SK-N-MC (cell line): ENCODE measurements at regions not wholly inside any gene's neighbourhood (a gene's known extent, or its start where the extent isn't known, plus 50 kb on each side); places are given as distances from the start of the nearest gene placed in this dataset.

Experiments used
- DNase-seq: peaks from one replicate; pipeline ENCODE4 v3.0.0-alpha.2; 2011; ENCODE audit warnings: low read depth, low spot score
- H3K27ac ChIP-seq: fragments of 200-600 bp; sonication (generic); 2 replicates; pipeline ENCODE4 v1.5.1; 2016; ENCODE audit warnings: mixed run types
- H3K36me3 ChIP-seq: fragments of 200-600 bp; sonication (generic); 2 replicates; pipeline ENCODE4 v1.6.1; 2017; ENCODE audit warnings: antibody characterized with exemption, low read length, mixed read lengths; ENCODE audit not compliant: insufficient read depth
- H3K4me3 ChIP-seq: fragments of 200-600 bp; sonication (generic); 2 replicates; pipeline ENCODE4 v1.5.1; 2016
- H3K9ac ChIP-seq: fragments of 200-600 bp; sonication (generic); 2 replicates; pipeline ENCODE4 v1.8.0; 2017; ENCODE audit warnings: mixed run types, mixed read lengths; ENCODE audit not compliant: insufficient read length
- H3K9me3 ChIP-seq: fragments of 200-600 bp; sonication (generic); 2 replicates; pipeline ENCODE4 v1.6.1; 2017; ENCODE audit warnings: low read depth, mild to moderate bottlenecking, antibody characterized with exemption, low read length, moderate library complexity, mixed read lengths
- EZH2 ChIP-seq: fragments of 200-600 bp; sonication (generic); IDR thresholded peaks from one replicate; pipeline ENCODE4 v1.6.1; 2017; ENCODE audit warnings: antibody characterized with exemption
- FOXP2 ChIP-seq: optimal IDR thresholded peaks from 2 replicates; pipeline ENCODE3; 2011; ENCODE audit warnings: mild to moderate bottlenecking, moderate library complexity; ENCODE audit not compliant: insufficient read depth; ENCODE audit errors: extremely low read length, control extremely low read depth
- POLR2AphosphoS5 ChIP-seq: IDR thresholded peaks from 2 replicates; pipeline ENCODE4 v1.6.1; 2012; ENCODE audit warnings: mild to moderate bottlenecking, low read depth, low read length, borderline replicate concordance

GRCh38 chrX:1910207-1910470 lies 295.3 kb downstream of the ASMT start:
- H3K36me3 ChIP-seq: no peaks in the 10 kb centered on the region
- no peak for TF ChIP-seq POLR2AphosphoS5
- no peak for TF ChIP-seq FOXP2
- TF ChIP-seq EZH2: no peak
- no peak for DNase-seq
- no peaks in the 10 kb centered on the region for H3K9me3 ChIP-seq
- H3K9ac ChIP-seq: no peak overlapping the region
- H3K4me3 ChIP-seq: no peak overlapping the region
- H3K27ac ChIP-seq: no peak overlapping the region

DNA sequence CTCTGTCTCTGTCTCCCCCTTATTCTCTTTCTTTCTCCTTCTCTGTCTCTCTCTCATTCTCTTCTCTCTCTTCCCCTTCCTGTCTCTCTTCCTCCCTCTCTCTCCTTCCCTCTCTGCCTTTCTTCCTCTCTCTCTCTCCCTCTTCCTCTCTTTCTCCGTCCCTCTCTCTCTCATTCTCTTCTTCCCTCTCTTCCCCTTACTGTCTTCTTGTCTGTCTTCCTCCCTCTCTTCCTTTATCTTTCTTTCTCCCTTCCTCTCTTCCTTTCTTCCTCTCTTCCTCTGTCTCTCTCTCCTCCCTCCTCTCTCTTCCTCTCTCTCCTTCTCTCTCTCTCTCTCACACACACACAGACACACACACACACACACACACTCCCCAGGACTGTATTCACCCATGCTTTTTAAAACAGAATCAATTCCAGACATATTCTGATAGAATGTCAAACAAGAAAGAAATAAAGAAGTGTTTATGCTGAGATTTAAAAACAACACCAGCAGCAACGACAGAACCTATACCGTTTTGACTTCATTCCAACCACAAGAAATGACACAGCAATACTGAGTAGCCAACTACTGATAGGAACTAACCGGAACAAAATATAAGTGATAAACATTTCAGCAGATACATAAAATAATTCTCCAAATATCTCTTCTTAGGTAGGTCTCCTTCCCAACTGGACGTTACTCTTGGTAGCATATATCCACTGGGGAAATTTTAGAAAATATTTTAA lies 296.7 kb downstream of the ASMT start:
- Histone ChIP-seq H3K36me3 (no peaks in the 10 kb centered on the region), H3K4me3 (no peak overlapping the region), H3K9ac (no peak overlapping the region), H3K9me3 (no peaks in the 10 kb centered on the region), H3K27ac (no peak overlapping the region)
- no peak for DNase-seq
- TF ChIP-seq POLR2AphosphoS5: no peak
- TF ChIP-seq FOXP2: no peak
- TF ChIP-seq EZH2: no peak

DNA sequence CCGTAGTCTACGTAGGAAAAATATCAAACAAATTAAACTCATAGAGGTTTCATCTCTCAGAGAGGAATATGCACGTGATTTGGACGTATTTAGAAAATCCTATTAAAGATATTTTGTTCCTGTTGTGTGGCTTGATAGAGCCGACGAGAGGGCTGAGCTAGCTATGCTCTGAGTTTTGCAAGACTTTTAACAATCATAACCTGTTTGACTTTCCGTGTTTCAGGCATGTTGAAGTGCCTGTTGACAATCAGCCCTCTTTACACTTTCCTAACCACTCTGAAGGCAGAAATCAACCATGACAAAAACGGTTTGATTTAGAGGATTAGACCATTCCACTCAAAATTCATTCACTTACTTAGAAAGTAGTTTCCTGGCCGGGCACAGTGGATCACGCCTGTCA lies 297.3 kb downstream of the ASMT start:
- Histone ChIP-seq H3K27ac (no peak overlapping the region), H3K9me3 (no peaks in the 10 kb centered on the region), H3K9ac (no peak overlapping the region), H3K4me3 (no peak overlapping the region), H3K36me3 (no peaks in the 10 kb centered on the region)
- TF ChIP-seq EZH2 (no peak), FOXP2 (no peak), POLR2AphosphoS5 (no peak)
- no peak for DNase-seq

DNA sequence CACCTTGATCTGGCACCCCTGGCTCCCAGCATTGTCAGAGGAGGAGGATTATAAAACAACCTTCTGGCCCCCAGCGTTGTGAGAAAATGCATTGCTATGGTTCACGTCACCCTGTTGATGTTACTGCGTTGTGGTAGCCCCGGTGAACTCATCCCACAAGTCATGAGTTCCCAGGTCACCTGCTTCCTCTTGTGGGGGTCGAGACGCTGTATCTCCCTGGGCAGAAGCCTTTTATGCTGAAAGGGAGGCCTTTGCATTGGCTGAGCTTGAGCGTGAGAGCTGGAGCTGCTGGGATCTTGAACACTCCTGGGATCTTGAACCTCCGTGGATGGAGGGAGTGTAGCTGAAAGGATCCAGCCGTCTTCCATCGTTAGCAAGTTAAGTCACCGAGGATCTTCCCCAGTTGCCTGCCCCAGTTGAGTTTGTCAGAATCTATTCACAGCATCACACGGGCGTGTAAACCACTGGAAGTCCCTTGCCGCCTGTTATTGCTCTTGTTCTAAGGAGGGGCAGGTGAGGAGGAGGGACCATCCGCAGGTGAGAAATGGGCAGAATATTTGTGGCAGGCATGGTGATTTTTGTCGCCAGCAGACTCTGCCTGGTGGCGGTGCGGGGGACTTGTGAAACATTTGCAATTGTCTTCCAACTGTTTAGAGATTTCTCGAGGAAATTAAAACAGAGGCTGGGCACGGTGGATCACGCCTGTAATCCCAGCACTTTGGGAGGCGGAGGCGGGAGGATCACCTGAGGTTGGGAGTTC lies 299.9 kb downstream of the ASMT start:
- no peaks in the 10 kb centered on the region for H3K9me3 ChIP-seq
- no peak overlapping the region for H3K4me3 ChIP-seq
- no peaks in the 10 kb centered on the region for H3K36me3 ChIP-seq
- H3K9ac ChIP-seq: no peak overlapping the region
- no peak overlapping the region for H3K27ac ChIP-seq
- no peak for DNase-seq
- TF ChIP-seq FOXP2 (no peak), POLR2AphosphoS5 (no peak), EZH2 (no peak)

DNA sequence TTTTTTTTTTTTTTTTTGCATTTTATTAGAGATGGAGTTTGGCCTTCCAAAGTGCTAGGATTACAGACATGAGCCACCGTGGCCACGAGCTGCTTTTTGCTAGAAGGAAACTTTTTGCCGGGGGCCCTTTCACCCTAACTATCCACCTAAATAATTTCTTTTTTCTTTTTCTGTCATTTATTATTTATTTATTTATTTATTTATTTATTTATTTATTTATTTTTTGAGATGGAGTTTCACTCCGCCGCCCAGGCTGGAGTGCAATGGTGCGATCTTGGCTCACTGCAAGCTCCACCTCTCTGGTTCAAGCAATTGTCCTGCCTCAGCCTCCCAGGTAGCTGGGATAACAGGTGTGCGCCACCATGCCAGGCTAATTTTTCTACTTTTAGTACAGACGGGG lies 303.9 kb downstream of the ASMT start:
- H3K9me3 ChIP-seq: no peaks in the 10 kb centered on the region
- H3K27ac ChIP-seq: no peak overlapping the region
- DNase-seq: no peak
- no peaks in the 10 kb centered on the region for H3K36me3 ChIP-seq
- TF ChIP-seq FOXP2 (no peak), EZH2 (no peak), POLR2AphosphoS5 (no peak)
- no peak overlapping the region for H3K4me3 ChIP-seq
- no peak overlapping the region for H3K9ac ChIP-seq

DNA sequence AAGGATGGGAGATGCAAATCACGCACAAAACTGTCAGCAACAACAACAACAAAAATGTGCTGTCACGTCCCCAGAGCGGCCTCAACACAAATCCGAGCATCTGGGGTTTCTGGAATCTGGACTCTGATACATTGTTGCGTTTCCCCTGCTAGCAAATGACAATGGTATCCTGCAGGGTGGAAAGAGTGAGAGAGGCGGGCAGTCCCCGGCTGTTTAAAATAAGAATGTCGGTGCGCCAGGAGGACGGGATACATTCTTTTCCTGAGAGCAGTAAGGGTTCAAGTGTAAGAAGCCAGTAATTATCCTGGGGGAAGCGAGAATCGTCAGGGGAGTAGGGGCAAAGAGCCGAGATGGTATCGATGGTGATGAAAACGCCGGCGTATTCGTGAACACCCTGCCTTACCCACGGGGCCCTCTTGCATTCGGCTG lies 310.2 kb downstream of the ASMT start:
- TF ChIP-seq FOXP2: no peak
- TF ChIP-seq POLR2AphosphoS5: no peak
- no peak for TF ChIP-seq EZH2
- Histone ChIP-seq H3K9ac (no peak overlapping the region), H3K36me3 (no peaks in the 10 kb centered on the region), H3K4me3 (no peak overlapping the region), H3K27ac (no peak overlapping the region), H3K9me3 (no peaks in the 10 kb centered on the region)
- no peak for DNase-seq

DNA sequence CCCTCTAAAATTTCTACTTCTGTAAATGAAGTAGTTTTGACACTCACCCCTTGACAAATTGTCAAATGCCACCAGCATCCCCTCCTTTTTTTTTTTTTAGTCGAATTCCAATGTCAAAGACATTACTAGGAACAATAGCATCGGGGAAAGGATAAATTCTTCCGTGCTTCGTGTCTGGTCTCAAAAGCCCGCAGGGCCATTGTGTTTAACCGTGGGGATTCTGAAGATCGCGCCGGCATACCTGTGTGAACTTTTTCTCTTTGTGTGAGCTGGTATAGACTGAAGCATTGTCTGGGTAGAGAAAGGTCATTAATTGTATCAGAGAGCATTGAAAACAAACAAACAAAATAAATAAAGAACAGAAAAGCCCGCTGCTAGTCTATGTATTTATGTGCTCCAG lies 313.9 kb downstream of the ASMT start:
- Histone ChIP-seq H3K9me3 (no peaks in the 10 kb centered on the region), H3K4me3 (no peak overlapping the region), H3K9ac (no peak overlapping the region), H3K36me3 (no peaks in the 10 kb centered on the region), H3K27ac (no peak overlapping the region)
- TF ChIP-seq EZH2 (no peak), POLR2AphosphoS5 (no peak), FOXP2 (no peak)
- no peak for DNase-seq

GRCh38 chrX:1932231-1932630 lies 317.4 kb downstream of the ASMT start:
- H3K9ac ChIP-seq: no peak overlapping the region
- DNase-seq: no peak
- H3K4me3 ChIP-seq: no peak overlapping the region
- TF ChIP-seq FOXP2: no peak
- no peak for TF ChIP-seq POLR2AphosphoS5
- no peak for TF ChIP-seq EZH2
- no peak overlapping the region for H3K27ac ChIP-seq
- no peaks in the 10 kb centered on the region for H3K36me3 ChIP-seq
- no peaks in the 10 kb centered on the region for H3K9me3 ChIP-seq
